ENCODE measurements at regions not wholly inside any gene's neighbourhood (a gene's known extent, or its start where the extent isn't known, plus 50 kb on each side); places are given as distances from the start of the nearest gene placed in this dataset.
"Not testable (repeated sequence)": the region's sequence is repeated elsewhere in the genome, so short reads cannot be mapped to it uniquely, and the experiment has no call there.

DNA sequence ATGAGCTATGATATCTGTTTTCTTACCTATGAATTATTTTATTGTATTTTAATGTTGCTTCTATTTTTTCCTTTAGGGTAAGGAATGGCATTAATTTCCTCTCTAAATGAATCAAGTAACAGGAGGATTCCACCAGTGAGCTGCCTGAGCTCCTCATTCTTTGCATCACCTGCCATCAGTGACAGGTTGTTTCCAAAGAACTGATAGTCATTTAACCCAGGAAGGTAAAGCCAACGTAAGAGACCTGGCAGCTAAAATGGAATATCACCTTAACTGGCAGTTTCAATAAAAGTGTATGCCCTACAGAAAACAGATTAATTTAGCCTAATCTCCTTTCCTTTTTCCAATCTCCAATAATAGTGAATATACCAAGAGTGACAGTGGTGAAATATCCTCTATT is 812.0 kb downstream of the SLITRK5 start (continued):
- TF ChIP-seq SETDB1 (IDR thresholded peaks at IDR 0.05; ENCODE audit: insufficient read length, low read length) (no peak), ZNF324 (tag by site-specific recombination; IDR thresholded peaks at IDR 0.05) (no peak), ZNF624 (tag by site-specific recombination; IDR thresholded peaks at IDR 0.05) (no peak), ZNF521 (tag by site-specific recombination; IDR thresholded peaks at IDR 0.05) (no peak), ZNF837 (tag by site-specific recombination; IDR thresholded peaks at IDR 0.05) (no peak)

DNA sequence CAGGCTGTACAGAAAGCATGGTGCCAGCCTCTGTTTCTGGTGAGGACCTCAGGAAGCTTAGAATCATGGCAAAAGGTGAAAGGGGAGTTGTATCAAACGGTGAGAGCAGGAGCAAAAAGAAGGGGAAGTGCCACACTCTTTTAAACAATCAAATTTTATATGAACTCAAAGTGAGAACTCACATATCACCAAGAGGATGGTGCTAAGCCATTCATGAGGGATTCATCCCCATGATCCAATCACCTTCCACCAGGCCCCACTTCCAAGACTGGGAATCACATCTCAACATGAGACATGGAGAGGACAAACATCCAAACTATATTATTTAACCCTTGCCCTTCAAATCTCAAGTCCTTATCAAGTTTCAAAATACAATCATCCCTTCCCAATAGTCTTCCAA is 836.7 kb downstream of the SLITRK5 start:
- Histone ChIP-seq H3K4me3 (ENCODE audit: low read depth, low read length) (no peak overlapping the region), H3K36me3 (ENCODE audit: control insufficient read depth in 2 of 2, insufficient read depth in 1 of 2, low read length in 2 of 2) (no peaks in the 10 kb centered on the region), H3K9me3 (ENCODE audit: control insufficient read depth, insufficient read depth, low read depth, low read length) (no peaks in the 10 kb centered on the region), H3K4me1 (ENCODE audit: control insufficient read depth, insufficient read depth, low read length) (no peaks in the 10 kb centered on the region), H3K27ac (ENCODE audit: extremely low read depth, low read depth, low read length) (no peak overlapping the region)
- POLR2A ChIA-PET: no interaction called here
- CTCF ChIA-PET: no interaction called here
- TF ChIP-seq ZNF571 (tag by site-specific recombination; IDR thresholded peaks at IDR 0.05): no peak
- peak; percentile 21 for TF ChIP-seq SETDB1 (IDR thresholded peaks at IDR 0.05; ENCODE audit: insufficient read length, low read length)

DNA sequence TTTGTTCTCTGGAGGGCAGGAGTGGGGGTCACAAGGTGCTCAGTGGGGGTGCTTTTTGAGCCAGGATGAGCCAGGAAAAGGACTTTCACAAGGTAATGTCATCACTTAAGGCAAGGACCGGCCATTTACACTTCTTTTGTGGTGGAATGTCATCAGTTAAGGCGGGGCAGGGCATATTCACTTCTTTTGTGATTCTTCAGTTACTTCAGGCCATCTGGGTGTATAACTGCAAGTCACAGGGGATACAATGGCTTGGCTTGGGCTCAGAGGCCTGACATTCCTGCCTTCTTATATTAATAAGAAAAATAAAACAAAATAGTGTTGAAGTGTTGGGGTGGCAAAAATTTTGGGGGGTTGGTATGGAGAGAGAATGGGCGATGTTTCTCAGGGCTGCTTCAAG is 841.8 kb downstream of the SLITRK5 start:
- POLR2A ChIA-PET; H3K9me3 ChIP-seq (ENCODE audit: control insufficient read depth, insufficient read depth, low read depth, low read length); H3K36me3 ChIP-seq (ENCODE audit: control insufficient read depth in 2 of 2, insufficient read depth in 1 of 2, low read length in 2 of 2); H3K4me3 ChIP-seq (ENCODE audit: low read depth, low read length); H3K4me1 ChIP-seq (ENCODE audit: control insufficient read depth, insufficient read depth, low read length); H3K27ac ChIP-seq (ENCODE audit: extremely low read depth, low read depth, low read length); CTCF ChIA-PET: not testable (repeated sequence)

DNA sequence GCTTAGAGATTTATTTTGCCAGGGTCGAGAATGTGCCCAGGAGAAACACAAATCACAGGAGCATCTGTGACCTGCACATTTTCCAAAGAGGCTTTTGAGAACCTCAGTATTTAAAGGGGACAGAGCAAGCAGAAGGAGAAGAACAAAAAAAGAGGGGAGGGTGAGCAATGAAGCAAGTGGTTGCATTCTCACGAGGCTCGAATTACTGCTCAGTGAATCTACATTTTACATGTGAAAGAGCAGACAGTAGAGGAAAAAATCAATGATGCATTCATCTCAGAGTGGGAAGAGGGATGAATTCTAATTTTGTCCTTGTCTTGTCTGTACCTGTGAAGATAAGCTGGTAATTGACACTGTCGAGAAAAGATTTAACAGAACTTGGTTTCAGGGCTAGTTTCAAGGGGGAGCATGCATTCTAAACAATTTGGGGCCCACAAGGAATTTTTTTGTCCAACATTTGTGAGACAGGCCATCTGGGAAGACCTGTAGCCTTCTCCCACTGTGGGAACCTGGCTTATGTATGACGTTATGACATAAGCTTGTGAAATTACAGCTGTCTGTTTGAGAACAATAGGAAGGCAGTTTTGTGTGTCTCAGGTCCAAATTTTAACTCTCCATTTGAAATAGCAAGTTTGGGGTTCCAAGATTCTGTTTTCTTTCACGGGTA is 855.1 kb downstream of the SLITRK5 start:
- ChIA-PET CTCF (no interaction called here), POLR2A (no interaction called here)
- Histone ChIP-seq H3K4me3 (ENCODE audit: low read depth, low read length) (no peak overlapping the region), H3K27ac (ENCODE audit: extremely low read depth, low read depth, low read length) (no peak overlapping the region), H3K9me3 (ENCODE audit: control insufficient read depth, insufficient read depth, low read depth, low read length) (no peaks in the 10 kb centered on the region), H3K4me1 (ENCODE audit: control insufficient read depth, insufficient read depth, low read length) (no peaks in the 10 kb centered on the region), H3K36me3 (ENCODE audit: control insufficient read depth in 2 of 2, insufficient read depth in 1 of 2, low read length in 2 of 2) (no peaks in the 10 kb centered on the region)
- TF ChIP-seq ZNF2 (tag by site-specific recombination; IDR thresholded peaks at IDR 0.05) (no peak), ZNF670 (tag by site-specific recombination; IDR thresholded peaks at IDR 0.05; ENCODE audit: low read depth) (no peak), SP3 (tag by site-specific recombination; IDR thresholded peaks at IDR 0.05) (no peak), OVOL3 (tag by site-specific recombination; IDR thresholded peaks at IDR 0.05) (no peak), ZNF777 (tag by site-specific recombination; IDR thresholded peaks at IDR 0.05; ENCODE audit: borderline replicate concordance) (no peak), SCRT1 (tag by site-specific recombination; IDR thresholded peaks at IDR 0.05; ENCODE audit: borderline replicate concordance) (no peak), ZNF843 (tag by site-specific recombination; IDR thresholded peaks at IDR 0.05) (no peak), ZNF660 (tag by site-specific recombination; IDR thresholded peaks at IDR 0.05) (no peak), ZNF629 (tag by site-specific recombination; IDR thresholded peaks at IDR 0.05) (no peak), ZNF426 (tag by site-specific recombination; IDR thresholded peaks at IDR 0.05) (no peak), ZNF548 (tag by site-specific recombination; IDR thresholded peaks at IDR 0.05) (no peak), ZNF23 (tag by site-specific recombination; IDR thresholded peaks at IDR 0.05; ENCODE audit: borderline replicate concordance) (no peak)
- TF ChIP-seq, protein P1, sequence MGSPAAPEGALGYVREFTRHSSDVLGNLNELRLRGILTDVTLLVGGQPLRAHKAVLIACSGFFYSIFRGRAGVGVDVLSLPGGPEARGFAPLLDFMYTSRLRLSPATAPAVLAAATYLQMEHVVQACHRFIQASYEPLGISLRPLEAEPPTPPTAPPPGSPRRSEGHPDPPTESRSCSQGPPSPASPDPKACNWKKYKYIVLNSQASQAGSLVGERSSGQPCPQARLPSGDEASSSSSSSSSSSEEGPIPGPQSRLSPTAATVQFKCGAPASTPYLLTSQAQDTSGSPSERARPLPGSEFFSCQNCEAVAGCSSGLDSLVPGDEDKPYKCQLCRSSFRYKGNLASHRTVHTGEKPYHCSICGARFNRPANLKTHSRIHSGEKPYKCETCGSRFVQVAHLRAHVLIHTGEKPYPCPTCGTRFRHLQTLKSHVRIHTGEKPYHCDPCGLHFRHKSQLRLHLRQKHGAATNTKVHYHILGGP (tag by site-specific recombination; IDR thresholded peaks at IDR 0.05): no peak
- TF ChIP-seq, protein P2, sequence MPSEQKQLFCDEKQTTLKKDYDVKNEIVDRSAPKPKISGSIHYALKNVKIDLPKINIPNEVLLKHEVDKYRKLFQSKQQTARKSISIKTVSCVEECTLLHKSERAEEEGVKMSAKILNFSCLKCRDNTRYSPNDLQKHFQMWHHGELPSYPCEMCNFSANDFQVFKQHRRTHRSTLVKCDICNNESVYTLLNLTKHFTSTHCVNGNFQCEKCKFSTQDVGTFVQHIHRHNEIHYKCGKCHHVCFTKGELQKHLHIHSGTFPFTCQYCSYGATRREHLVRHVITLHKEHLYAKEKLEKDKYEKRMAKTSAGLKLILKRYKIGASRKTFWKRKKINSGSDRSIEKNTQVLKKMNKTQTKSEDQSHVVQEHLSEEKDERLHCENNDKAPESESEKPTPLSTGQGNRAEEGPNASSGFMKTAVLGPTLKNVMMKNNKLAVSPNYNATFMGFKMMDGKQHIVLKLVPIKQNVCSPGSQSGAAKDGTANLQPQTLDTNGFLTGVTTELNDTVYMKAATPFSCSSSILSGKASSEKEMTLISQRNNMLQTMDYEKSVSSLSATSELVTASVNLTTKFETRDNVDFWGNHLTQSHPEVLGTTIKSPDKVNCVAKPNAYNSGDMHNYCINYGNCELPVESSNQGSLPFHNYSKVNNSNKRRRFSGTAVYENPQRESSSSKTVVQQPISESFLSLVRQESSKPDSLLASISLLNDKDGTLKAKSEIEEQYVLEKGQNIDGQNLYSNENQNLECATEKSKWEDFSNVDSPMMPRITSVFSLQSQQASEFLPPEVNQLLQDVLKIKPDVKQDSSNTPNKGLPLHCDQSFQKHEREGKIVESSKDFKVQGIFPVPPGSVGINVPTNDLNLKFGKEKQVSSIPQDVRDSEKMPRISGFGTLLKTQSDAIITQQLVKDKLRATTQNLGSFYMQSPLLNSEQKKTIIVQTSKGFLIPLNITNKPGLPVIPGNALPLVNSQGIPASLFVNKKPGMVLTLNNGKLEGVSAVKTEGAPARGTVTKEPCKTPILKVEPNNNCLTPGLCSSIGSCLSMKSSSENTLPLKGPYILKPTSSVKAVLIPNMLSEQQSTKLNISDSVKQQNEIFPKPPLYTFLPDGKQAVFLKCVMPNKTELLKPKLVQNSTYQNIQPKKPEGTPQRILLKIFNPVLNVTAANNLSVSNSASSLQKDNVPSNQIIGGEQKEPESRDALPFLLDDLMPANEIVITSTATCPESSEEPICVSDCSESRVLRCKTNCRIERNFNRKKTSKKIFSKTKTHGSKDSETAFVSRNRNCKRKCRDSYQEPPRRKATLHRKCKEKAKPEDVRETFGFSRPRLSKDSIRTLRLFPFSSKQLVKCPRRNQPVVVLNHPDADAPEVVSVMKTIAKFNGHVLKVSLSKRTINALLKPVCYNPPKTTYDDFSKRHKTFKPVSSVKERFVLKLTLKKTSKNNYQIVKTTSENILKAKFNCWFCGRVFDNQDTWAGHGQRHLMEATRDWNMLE (tag by site-specific recombination; conservative IDR thresholded peaks at IDR 0.05; ENCODE audit: low read depth): no peak
- TF ChIP-seq, protein P3, sequence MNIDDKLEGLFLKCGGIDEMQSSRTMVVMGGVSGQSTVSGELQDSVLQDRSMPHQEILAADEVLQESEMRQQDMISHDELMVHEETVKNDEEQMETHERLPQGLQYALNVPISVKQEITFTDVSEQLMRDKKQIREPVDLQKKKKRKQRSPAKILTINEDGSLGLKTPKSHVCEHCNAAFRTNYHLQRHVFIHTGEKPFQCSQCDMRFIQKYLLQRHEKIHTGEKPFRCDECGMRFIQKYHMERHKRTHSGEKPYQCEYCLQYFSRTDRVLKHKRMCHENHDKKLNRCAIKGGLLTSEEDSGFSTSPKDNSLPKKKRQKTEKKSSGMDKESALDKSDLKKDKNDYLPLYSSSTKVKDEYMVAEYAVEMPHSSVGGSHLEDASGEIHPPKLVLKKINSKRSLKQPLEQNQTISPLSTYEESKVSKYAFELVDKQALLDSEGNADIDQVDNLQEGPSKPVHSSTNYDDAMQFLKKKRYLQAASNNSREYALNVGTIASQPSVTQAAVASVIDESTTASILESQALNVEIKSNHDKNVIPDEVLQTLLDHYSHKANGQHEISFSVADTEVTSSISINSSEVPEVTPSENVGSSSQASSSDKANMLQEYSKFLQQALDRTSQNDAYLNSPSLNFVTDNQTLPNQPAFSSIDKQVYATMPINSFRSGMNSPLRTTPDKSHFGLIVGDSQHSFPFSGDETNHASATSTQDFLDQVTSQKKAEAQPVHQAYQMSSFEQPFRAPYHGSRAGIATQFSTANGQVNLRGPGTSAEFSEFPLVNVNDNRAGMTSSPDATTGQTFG (tag by site-specific recombination; IDR thresholded peaks at IDR 0.05; ENCODE audit: borderline replicate concordance): no peak

All from HEK293 (cell line).